ENCODE measurements at regions not wholly inside any gene's neighbourhood (a gene's known extent, or its start where the extent isn't known, plus 50 kb on each side); places are given as distances from the start of the nearest gene placed in this dataset.

GRCh38 chr12:115838952-115839351, 438.5 kb downstream of the MED13L start:
- H3K27ac Mint-ChIP-seq, result no peak overlapping the region
- no peak for TF ChIP-seq CTCF (IDR thresholded peaks at IDR 0.05; ENCODE audit: unreplicated experiment)
- DNase-seq (ENCODE audit: low spot score, unreplicated experiment), result no peak
- H3K4me1 Mint-ChIP-seq (ENCODE audit: low read depth), result peaks cover 7% of the 10 kb centered on the region
- H3K4me3 Mint-ChIP-seq (ENCODE audit: low read depth), result no peak overlapping the region
- H3K36me3 Mint-ChIP-seq (ENCODE audit: insufficient read depth), result no peaks in the 10 kb centered on the region
- no peaks in the 10 kb centered on the region for H3K9me3 Mint-ChIP-seq (ENCODE audit: low read depth)
- H3K27me3 Mint-ChIP-seq, result peaks cover 6% of the 10 kb centered on the region

GRCh38 chr12:115837220-115837619, 440.3 kb downstream of the MED13L start:
- no peaks in the 10 kb centered on the region for H3K36me3 Mint-ChIP-seq (ENCODE audit: insufficient read depth)

GRCh38 chr12:115835445-115835844, 442.0 kb downstream of the MED13L start:
- H3K36me3 Mint-ChIP-seq (ENCODE audit: insufficient read depth), result no peaks in the 10 kb centered on the region
- H3K4me1 Mint-ChIP-seq (ENCODE audit: low read depth), result peaks cover 7% of the 10 kb centered on the region
- no peak overlapping the region for H3K4me3 Mint-ChIP-seq (ENCODE audit: low read depth)
- TF ChIP-seq CTCF (IDR thresholded peaks at IDR 0.05; ENCODE audit: unreplicated experiment), result no peak
- H3K9me3 Mint-ChIP-seq (ENCODE audit: low read depth), result no peaks in the 10 kb centered on the region
- H3K27me3 Mint-ChIP-seq, result no peaks in the 10 kb centered on the region
- no peak overlapping the region for H3K27ac Mint-ChIP-seq
- no peak for DNase-seq (ENCODE audit: low spot score, unreplicated experiment)

More at GRCh38 chr12:115837220-115837619, 440.3 kb downstream of the MED13L start:
- Mint-ChIP-seq H3K9me3 (ENCODE audit: low read depth) (no peaks in the 10 kb centered on the region), H3K27me3 (no peaks in the 10 kb centered on the region), H3K4me1 (ENCODE audit: low read depth) (peaks cover 7% of the 10 kb centered on the region), H3K4me3 (ENCODE audit: low read depth) (no peak overlapping the region), H3K27ac (no peak overlapping the region)
- no peak for TF ChIP-seq CTCF (IDR thresholded peaks at IDR 0.05; ENCODE audit: unreplicated experiment)
- no peak for DNase-seq (ENCODE audit: low spot score, unreplicated experiment)

GRCh38 chr12:115833704-115834103, 443.8 kb downstream of the MED13L start:
- peaks cover 7% of the 10 kb centered on the region for H3K4me1 Mint-ChIP-seq (ENCODE audit: low read depth)
- H3K9me3 Mint-ChIP-seq (ENCODE audit: low read depth), result no peaks in the 10 kb centered on the region
- TF ChIP-seq CTCF (IDR thresholded peaks at IDR 0.05; ENCODE audit: unreplicated experiment), result no peak
- no peak overlapping the region for H3K27ac Mint-ChIP-seq
- H3K4me3 Mint-ChIP-seq (ENCODE audit: low read depth), result no peak overlapping the region
- no peak for DNase-seq (ENCODE audit: low spot score, unreplicated experiment)
- no peaks in the 10 kb centered on the region for H3K27me3 Mint-ChIP-seq
- H3K36me3 Mint-ChIP-seq (ENCODE audit: insufficient read depth), result no peaks in the 10 kb centered on the region

- Mint-ChIP-seq H3K4me3 (ENCODE audit: low read depth) (no peak overlapping the region), H3K27me3 (no peaks in the 10 kb centered on the region), H3K9me3 (ENCODE audit: low read depth) (no peaks in the 10 kb centered on the region), H3K36me3 (ENCODE audit: insufficient read depth) (no peaks in the 10 kb centered on the region), H3K4me1 (ENCODE audit: low read depth) (no peaks in the 10 kb centered on the region), H3K27ac (no peak overlapping the region)
- no peak for DNase-seq (ENCODE audit: low spot score, unreplicated experiment)
- TF ChIP-seq CTCF (IDR thresholded peaks at IDR 0.05; ENCODE audit: unreplicated experiment), result no peak
Measured at GRCh38 chr12:115830633-115831032, 446.9 kb downstream of the MED13L start.
